SU-DHL-6 (cell line): ENCODE measurements at regions not wholly inside any gene's neighbourhood (a gene's known extent, or its start where the extent isn't known, plus 50 kb on each side); places are given as distances from the start of the nearest gene placed in this dataset.

Experiments used
- CTCF ChIP-seq: fragments of 200-600 bp; sonication (generic); IDR thresholded peaks from one replicate; pipeline ENCODE4 v1.5.1; 2017; ENCODE audit warnings: antibody characterized with exemption, mild to moderate bottlenecking, low read length, moderate library complexity; ENCODE audit not compliant: insufficient read depth, poor library complexity, severe bottlenecking
- EZH2phosphoT487 ChIP-seq: fragments of 200-600 bp; sonication (generic), shearing (Covaris generic); conservative IDR thresholded peaks from 2 replicates; pipeline ENCODE4 v1.6.1; 2018; ENCODE audit warnings: mild to moderate bottlenecking, antibody characterized with exemption, low read length, moderate library complexity, mixed read lengths

DNA sequence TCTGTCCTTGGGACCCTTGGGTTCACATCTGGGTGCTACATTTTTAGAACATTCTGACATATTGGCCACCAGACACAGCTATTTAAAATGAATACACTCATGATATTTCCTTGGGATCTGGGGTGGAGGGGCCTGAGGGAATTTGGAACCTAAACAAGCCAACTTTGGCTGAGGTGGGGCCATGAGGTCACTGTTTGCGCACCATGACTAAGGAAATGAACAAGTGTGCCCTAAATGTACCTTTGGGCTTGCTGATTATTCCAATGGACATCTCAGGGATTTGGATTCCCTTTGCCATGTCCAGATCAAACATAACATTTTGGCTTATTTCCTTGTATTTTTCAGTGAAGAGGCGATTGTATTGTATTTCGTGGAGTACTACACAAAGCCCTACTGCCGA lies 80.5 kb upstream of the SEC11C start:
- TF ChIP-seq CTCF (no peak), EZH2phosphoT487 (no peak)
